Natural killer cell (primary cell): ENCODE measurements at regions not wholly inside any gene's neighbourhood (a gene's known extent, or its start where the extent isn't known, plus 50 kb on each side); places are given as distances from the start of the nearest gene placed in this dataset.
"Not testable (repeated sequence)": the region's sequence is repeated elsewhere in the genome, so short reads cannot be mapped to it uniquely, and the experiment has no call there.

Experiments
- ATAC-seq, 3 donors: fragments of 150-1000 bp in 2 of 3; fragments of 200-7000 bp in 1 of 3; cut with Tn5 transposase; 1 replicate in 1 of 3; 2 replicates in 2 of 3; pipeline ENCODE4 v1.10.0; 2021; ENCODE audit warnings: mild to moderate bottlenecking in 2 of 3, moderate library complexity in 2 of 3
- DNase-seq, 2 donors: peaks; one replicate each; pipeline versions ENCODE4 v3.0.0 to v3.0.0-alpha.2; 2013 to 2021; ENCODE audit warnings: mixed read lengths in 1 of 2
- H3K27ac ChIP-seq: one replicate; pipeline ENCODE4 v1.5.1; 2013; ENCODE audit warnings: mild to moderate bottlenecking, low read length
- H3K27me3 ChIP-seq: one replicate; pipeline ENCODE4 v1.6.1; 2013; ENCODE audit warnings: low read length; ENCODE audit not compliant: control insufficient read depth, insufficient read depth
- H3K36me3 ChIP-seq: one replicate; pipeline ENCODE4 v1.6.1; 2013; ENCODE audit warnings: low read length; ENCODE audit not compliant: control insufficient read depth, insufficient read depth
- H3K4me1 ChIP-seq: one replicate; pipeline ENCODE4 v1.6.1; 2013; ENCODE audit warnings: low read length; ENCODE audit not compliant: control insufficient read depth, insufficient read depth
- H3K4me3 ChIP-seq: one replicate; pipeline ENCODE4 v1.5.1; 2013; ENCODE audit warnings: low read length
- H3K9me3 ChIP-seq: one replicate; pipeline ENCODE4 v1.6.1; 2013; ENCODE audit warnings: low read length; ENCODE audit not compliant: control insufficient read depth, insufficient read depth
- H3K27ac Mint-ChIP-seq, 2 donors: one replicate each; pipeline ENCODE4 v1.8.0; 2022; ENCODE audit warnings: mild to moderate bottlenecking in 2 of 2, mixed read lengths in 2 of 2, moderate library complexity in 1 of 2
- H3K27me3 Mint-ChIP-seq, 2 donors: one replicate each; pipeline ENCODE4 v1.8.0; 2022; ENCODE audit warnings: low read depth in 2 of 2, mixed read lengths in 2 of 2
- H3K36me3 Mint-ChIP-seq: one replicate; pipeline ENCODE4 v1.8.0; 2022; ENCODE audit warnings: mixed read lengths
- H3K4me1 Mint-ChIP-seq, 2 donors: one replicate each; pipeline ENCODE4 v1.8.0; 2022; ENCODE audit warnings: mixed read lengths in 2 of 2
- H3K4me3 Mint-ChIP-seq: one replicate; pipeline ENCODE4 v1.8.0; 2022; ENCODE audit warnings: mild to moderate bottlenecking, moderate library complexity, mixed read lengths
- H3K9me3 Mint-ChIP-seq, 2 donors: one replicate each; pipeline ENCODE4 v1.8.0; 2022; ENCODE audit warnings: mixed read lengths in 2 of 2
- WGBS: methylation state at CpG from one replicate; pipeline ENCODE4 v1.1.7; 2013; ENCODE audit warnings: missing lambda C conversion rate; ENCODE audit not compliant: insufficient coverage; 5-methylcytosine and 5-hydroxymethylcytosine counted together
- intact Hi-C: fragments of 100-400 bp; cut with micrococcal nuclease; formaldehyde crosslinking; loops from one replicate; pipeline ENCODE4 v1.14.2; 2022
- TF ChIP-seq, protein P1 (sequence below): fragments of 200-600 bp; IDR thresholded peaks from one replicate; pipeline ENCODE4 v1.8.0; 2022; ENCODE audit warnings: antibody characterized with exemption

GRCh38 chr6:22765015-22765414, 195.6 kb downstream of the HDGFL1 start:
- no peak for DNase-seq
- Mint-ChIP-seq H3K4me1 (no peaks in the 10 kb centered on the region), H3K9me3 (peaks cover 8 to 9% of the 10 kb centered on the region in 2 donors), H3K36me3 (no peaks in the 10 kb centered on the region), H3K4me3 (no peak overlapping the region), H3K27me3 (no peaks in the 10 kb centered on the region), H3K27ac (no peak overlapping the region)
- no peaks in the 10 kb centered on the region for H3K36me3 ChIP-seq
- TF ChIP-seq, protein P1, sequence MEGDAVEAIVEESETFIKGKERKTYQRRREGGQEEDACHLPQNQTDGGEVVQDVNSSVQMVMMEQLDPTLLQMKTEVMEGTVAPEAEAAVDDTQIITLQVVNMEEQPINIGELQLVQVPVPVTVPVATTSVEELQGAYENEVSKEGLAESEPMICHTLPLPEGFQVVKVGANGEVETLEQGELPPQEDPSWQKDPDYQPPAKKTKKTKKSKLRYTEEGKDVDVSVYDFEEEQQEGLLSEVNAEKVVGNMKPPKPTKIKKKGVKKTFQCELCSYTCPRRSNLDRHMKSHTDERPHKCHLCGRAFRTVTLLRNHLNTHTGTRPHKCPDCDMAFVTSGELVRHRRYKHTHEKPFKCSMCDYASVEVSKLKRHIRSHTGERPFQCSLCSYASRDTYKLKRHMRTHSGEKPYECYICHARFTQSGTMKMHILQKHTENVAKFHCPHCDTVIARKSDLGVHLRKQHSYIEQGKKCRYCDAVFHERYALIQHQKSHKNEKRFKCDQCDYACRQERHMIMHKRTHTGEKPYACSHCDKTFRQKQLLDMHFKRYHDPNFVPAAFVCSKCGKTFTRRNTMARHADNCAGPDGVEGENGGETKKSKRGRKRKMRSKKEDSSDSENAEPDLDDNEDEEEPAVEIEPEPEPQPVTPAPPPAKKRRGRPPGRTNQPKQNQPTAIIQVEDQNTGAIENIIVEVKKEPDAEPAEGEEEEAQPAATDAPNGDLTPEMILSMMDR = no peak
- H3K4me1 ChIP-seq = no peaks in the 10 kb centered on the region
- no peaks in the 10 kb centered on the region for H3K27me3 ChIP-seq
- H3K4me3 ChIP-seq = no peak overlapping the region
- no peak for ATAC-seq
- no peak overlapping the region for H3K27ac ChIP-seq
- 54% methylated on average over 2 of the region's 4 CpGs for WGBS
- intact Hi-C loops = no loop called here
- H3K9me3 ChIP-seq = no peaks in the 10 kb centered on the region

GRCh38 chr6:22766979-22767378, 197.6 kb downstream of the HDGFL1 start:
- no peaks in the 10 kb centered on the region for H3K27me3 ChIP-seq
- no peaks in the 10 kb centered on the region for H3K9me3 ChIP-seq
- Mint-ChIP-seq H3K36me3 (no peaks in the 10 kb centered on the region), H3K9me3 (peaks cover 7 to 13% of the 10 kb centered on the region in 2 donors), H3K4me3 (no peak overlapping the region), H3K4me1 (no peaks in the 10 kb centered on the region), H3K27ac (no peak overlapping the region), H3K27me3 (no peaks in the 10 kb centered on the region)
- no peaks in the 10 kb centered on the region for H3K36me3 ChIP-seq
- intact Hi-C loops = no loop called here
- WGBS = 75% methylated on average over 2 of the region's 4 CpGs
- H3K27ac ChIP-seq = no peak overlapping the region
- ATAC-seq (no peak), DNase-seq (no peak)
- TF ChIP-seq, protein P1 = no peak
- no peaks in the 10 kb centered on the region for H3K4me1 ChIP-seq
- no peak overlapping the region for H3K4me3 ChIP-seq

DNA sequence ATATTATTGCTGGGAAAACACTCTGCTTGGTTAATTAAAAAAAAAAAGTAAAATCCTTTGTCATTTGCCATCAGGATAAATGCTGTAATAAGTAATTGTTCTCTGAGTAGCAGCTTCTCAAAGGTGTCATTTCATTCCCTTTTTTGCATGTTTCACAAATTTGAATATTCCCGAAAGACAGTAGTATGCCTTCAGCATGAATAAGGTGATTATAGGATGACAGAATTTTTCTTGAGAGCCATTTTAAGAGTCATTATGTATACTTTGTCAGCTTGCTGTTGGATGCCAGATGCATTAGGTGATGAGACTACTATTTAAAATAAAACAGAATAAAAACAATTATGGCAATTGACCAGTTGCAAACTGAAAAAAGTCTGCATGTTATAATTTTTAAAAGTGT, 200.7 kb downstream of the HDGFL1 start:
- H3K4me1 ChIP-seq = no peaks in the 10 kb centered on the region
- no peaks in the 10 kb centered on the region for H3K36me3 Mint-ChIP-seq
- 86% methylated on average over 1 of the region's 1 CpG for WGBS
- peaks cover 6 to 8% of the 10 kb centered on the region in 2 donors for H3K9me3 Mint-ChIP-seq
- no peaks in the 10 kb centered on the region for H3K27me3 Mint-ChIP-seq
- intact Hi-C loops = no loop called here
- H3K4me3 ChIP-seq = no peak overlapping the region
- no peak for DNase-seq
- H3K4me3 Mint-ChIP-seq = no peak overlapping the region
- no peak for ATAC-seq
- H3K27ac Mint-ChIP-seq = no peak overlapping the region
- no peaks in the 10 kb centered on the region for H3K9me3 ChIP-seq
- no peaks in the 10 kb centered on the region for H3K4me1 Mint-ChIP-seq
- H3K27me3 ChIP-seq = no peaks in the 10 kb centered on the region
- TF ChIP-seq, protein P1 = no peak
- H3K36me3 ChIP-seq = no peaks in the 10 kb centered on the region
- no peak overlapping the region for H3K27ac ChIP-seq

GRCh38 chr6:22774129-22774528, 204.8 kb downstream of the HDGFL1 start:
- intact Hi-C loops = no loop called here
- H3K27ac ChIP-seq = no peak overlapping the region
- H3K27ac Mint-ChIP-seq = no peak overlapping the region
- ATAC-seq (no peak), DNase-seq (no peak)
- TF ChIP-seq, protein P1 = no peak
- H3K27me3 Mint-ChIP-seq = no peaks in the 10 kb centered on the region
- peaks cover 3% of the 10 kb centered on the region for H3K9me3 ChIP-seq
- peaks cover 9 to 10% of the 10 kb centered on the region in 2 donors for H3K9me3 Mint-ChIP-seq
- no peaks in the 10 kb centered on the region for H3K27me3 ChIP-seq
- no peaks in the 10 kb centered on the region for H3K36me3 ChIP-seq
- H3K4me1 Mint-ChIP-seq = no peaks in the 10 kb centered on the region
- H3K4me3 Mint-ChIP-seq = no peak overlapping the region
- H3K36me3 Mint-ChIP-seq = peaks cover 8% of the 10 kb centered on the region
- no peaks in the 10 kb centered on the region for H3K4me1 ChIP-seq
- H3K4me3 ChIP-seq = no peak overlapping the region
- 44% methylated on average over 2 of the region's 2 CpGs for WGBS

GRCh38 chr6:22778438-22778837, 209.1 kb downstream of the HDGFL1 start:
- H3K36me3 Mint-ChIP-seq, H3K4me1 Mint-ChIP-seq, intact Hi-C loops, H3K27me3 ChIP-seq, H3K36me3 ChIP-seq, ATAC-seq, H3K27me3 Mint-ChIP-seq, H3K4me3 Mint-ChIP-seq, H3K9me3 ChIP-seq, H3K4me1 ChIP-seq, H3K27ac Mint-ChIP-seq, H3K27ac ChIP-seq, DNase-seq, H3K4me3 ChIP-seq: not testable (repeated sequence)
- WGBS = 28% methylated on average over 1 of the region's 1 CpG
- H3K9me3 Mint-ChIP-seq = peaks cover 12 to 16% of the 10 kb centered on the region in 2 donors
